Hepatocyte (in vitro differentiated cells): ENCODE measurements at regions not wholly inside any gene's neighbourhood (a gene's known extent, or its start where the extent isn't known, plus 50 kb on each side); places are given as distances from the start of the nearest gene placed in this dataset.
"Not testable (repeated sequence)": the region's sequence is repeated elsewhere in the genome, so short reads cannot be mapped to it uniquely, and the experiment has no call there.

ENCODE experiments used
- DNase-seq: peaks from one replicate; pipeline ENCODE4 v3.0.0-alpha.2; 2016; ENCODE audit warnings: low spot score
- H2AFZ ChIP-seq: fragments of 200-600 bp; sonication (generic); 2 replicates; pipeline ENCODE4 v1.6.0; 2016; ENCODE audit warnings: antibody characterized with exemption, mild to moderate bottlenecking
- H3K27ac ChIP-seq: fragments of 200-600 bp; sonication (generic); 2 replicates; pipeline ENCODE4 v1.5.1; 2016; ENCODE audit warnings: mild to moderate bottlenecking
- H3K27me3 ChIP-seq: fragments of 200-600 bp; sonication (generic); 2 replicates; pipeline ENCODE4 v1.6.1; 2016
- H3K36me3 ChIP-seq: fragments of 200-600 bp; sonication (generic); replicated peaks from 2 replicates; pipeline ENCODE4 v1.5.1; 2016; ENCODE audit warnings: low read depth; ENCODE audit not compliant: insufficient read depth
- H3K4me1 ChIP-seq: fragments of 200-600 bp; sonication (generic); 2 replicates; pipeline ENCODE4 v1.5.1; 2016; ENCODE audit warnings: mild to moderate bottlenecking, moderate library complexity; ENCODE audit not compliant: insufficient read depth
- H3K4me2 ChIP-seq: fragments of 200-600 bp; sonication (generic); 2 replicates; pipeline ENCODE4 v1.6.0; 2016
- H3K4me3 ChIP-seq: fragments of 200-600 bp; sonication (generic); 2 replicates; pipeline ENCODE4 v1.5.1; 2016; ENCODE audit warnings: mild to moderate bottlenecking
- H3K79me2 ChIP-seq: fragments of 200-600 bp; sonication (generic); 2 replicates; pipeline ENCODE4 v1.6.0; 2017; ENCODE audit warnings: mild to moderate bottlenecking
- H3K9me2 ChIP-seq: fragments of 200-600 bp; sonication (generic); replicated peaks from 2 replicates; pipeline ENCODE4 v1.6.0; 2017; ENCODE audit warnings: mild to moderate bottlenecking; ENCODE audit not compliant: insufficient read depth
- H3K9me3 ChIP-seq: fragments of 200-600 bp; sonication (generic); 2 replicates; pipeline ENCODE4 v1.5.1; 2016; ENCODE audit warnings: low read depth, mild to moderate bottlenecking
- H4K20me1 ChIP-seq: fragments of 200-600 bp; sonication (generic); 2 replicates; pipeline ENCODE4 v1.6.0; 2016; ENCODE audit warnings: mild to moderate bottlenecking; ENCODE audit not compliant: insufficient read depth, poor library complexity, severe bottlenecking
- CTCF ChIP-seq: fragments of 200-600 bp; sonication (generic); IDR thresholded peaks from 2 replicates; pipeline ENCODE4 v1.5.1; 2016; ENCODE audit warnings: antibody characterized with exemption, mild to moderate bottlenecking; ENCODE audit not compliant: poor library complexity
- EZH2 ChIP-seq: fragments of 200-600 bp; sonication (generic); IDR thresholded peaks from 2 replicates; pipeline ENCODE4 v1.6.1; 2016; ENCODE audit warnings: antibody characterized with exemption, mild to moderate bottlenecking, borderline replicate concordance
- EZH2phosphoT487 ChIP-seq: fragments of 200-600 bp; sonication (generic); IDR thresholded peaks from one replicate; pipeline ENCODE4 v1.6.1; 2018; ENCODE audit warnings: antibody characterized with exemption, mild to moderate bottlenecking, low read depth, moderate library complexity; ENCODE audit not compliant: unreplicated experiment, severe bottlenecking
- WGBS: methylation state at CpG from one replicate; pipeline ENCODE4 v1.1.6; 2016; ENCODE audit warnings: low lambda C conversion rate; ENCODE audit errors: missing lambda C conversion rate; 5-methylcytosine and 5-hydroxymethylcytosine counted together

GRCh38 chr6:11943060-11943459, 69.1 kb upstream of the HIVEP1 start:
- H3K27me3 ChIP-seq = no peaks in the 10 kb centered on the region
- H2AFZ ChIP-seq = no peak overlapping the region
- no peaks in the 10 kb centered on the region for H3K9me2 ChIP-seq
- no peak for TF ChIP-seq EZH2
- TF ChIP-seq CTCF = no peak
- no peak overlapping the region for H3K4me3 ChIP-seq
- no peaks in the 10 kb centered on the region for H3K36me3 ChIP-seq
- H3K4me2 ChIP-seq = no peak overlapping the region
- DNase-seq = no peak
- H4K20me1 ChIP-seq = no peaks in the 10 kb centered on the region
- WGBS = 84% methylated on average over 5 of the region's 5 CpGs
- H3K4me1 ChIP-seq = no peaks in the 10 kb centered on the region
- no peaks in the 10 kb centered on the region for H3K79me2 ChIP-seq
- H3K27ac ChIP-seq = peak overlapping the region; percentile 39
- H3K9me3 ChIP-seq = no peaks in the 10 kb centered on the region

- Histone ChIP-seq H2AFZ (no peak overlapping the region), H3K36me3 (no peaks in the 10 kb centered on the region), H3K27me3 (no peaks in the 10 kb centered on the region), H3K4me1 (no peaks in the 10 kb centered on the region), H4K20me1 (no peaks in the 10 kb centered on the region), H3K9me3 (no peaks in the 10 kb centered on the region), H3K9me2 (no peaks in the 10 kb centered on the region), H3K79me2 (no peaks in the 10 kb centered on the region), H3K27ac (no peak overlapping the region), H3K4me2 (no peak overlapping the region), H3K4me3 (no peak overlapping the region)
- TF ChIP-seq EZH2 (no peak), CTCF (no peak), EZH2phosphoT487 (no peak)
- DNase-seq = no peak
- WGBS = 87% methylated on average over 4 of the region's 4 CpGs
Observed at GRCh38 chr6:11942185-11942864, 69.8 kb upstream of the HIVEP1 start.

- not testable (repeated sequence) for H3K36me3 ChIP-seq, H3K4me3 ChIP-seq, H3K9me2 ChIP-seq, H3K27ac ChIP-seq, DNase-seq, H3K4me2 ChIP-seq, H2AFZ ChIP-seq, H3K27me3 ChIP-seq, H3K9me3 ChIP-seq, H4K20me1 ChIP-seq, H3K79me2 ChIP-seq, H3K4me1 ChIP-seq
- 94% methylated on average over 8 of the region's 8 CpGs for WGBS
Observed at GRCh38 chr6:11940532-11941166, 71.5 kb upstream of the HIVEP1 start.

- no peaks in the 10 kb centered on the region for H3K9me3 ChIP-seq
- peak overlapping the region; percentile 55 for H3K4me2 ChIP-seq
- peak overlapping the region; percentile 70 for H3K27ac ChIP-seq
- TF ChIP-seq EZH2phosphoT487 (no peak), CTCF (no peak), EZH2 (no peak)
- H3K27me3 ChIP-seq = no peaks in the 10 kb centered on the region
- H3K9me2 ChIP-seq = no peaks in the 10 kb centered on the region
- no peaks in the 10 kb centered on the region for H3K79me2 ChIP-seq
- peak overlapping the region; percentile 5 for H2AFZ ChIP-seq
- WGBS = 37% methylated on average over 8 of the region's 8 CpGs
- no peaks in the 10 kb centered on the region for H3K4me1 ChIP-seq
- H3K36me3 ChIP-seq = no peaks in the 10 kb centered on the region
- H3K4me3 ChIP-seq = no peak overlapping the region
- peak; percentile 67 for DNase-seq
- no peaks in the 10 kb centered on the region for H4K20me1 ChIP-seq
Observed at GRCh38 chr6:11938285-11938890, 73.7 kb upstream of the HIVEP1 start.
